PFSK-1 (cell line): ENCODE measurements at regions not wholly inside any gene's neighbourhood (a gene's known extent, or its start where the extent isn't known, plus 50 kb on each side); places are given as distances from the start of the nearest gene placed in this dataset.

Source experiments
- POLR2AphosphoS5 ChIP-seq: IDR thresholded peaks from 2 replicates; pipeline ENCODE4 v1.6.1; 2012; ENCODE audit warnings: low read depth, mild to moderate bottlenecking, control low read depth, low read length, moderate library complexity
- TAF1 ChIP-seq: IDR thresholded peaks from 2 replicates; pipeline ENCODE4 v1.6.1; 2012; ENCODE audit warnings: low read length, control low read depth, borderline replicate concordance; ENCODE audit not compliant: insufficient read depth
- TF ChIP-seq, protein P1 (sequence below), 2 experiments: IDR thresholded peaks; 2 replicates each; pipeline versions ENCODE4 v1.6.1 to v1.8.0; 2011 to 2012; ENCODE audit warnings: low read depth in 2 of 2, low read length in 2 of 2, control low read depth in 1 of 2, inconsistent platforms in 1 of 2, mild to moderate bottlenecking in 1 of 2, moderate library complexity in 1 of 2; ENCODE audit not compliant: insufficient read depth in 1 of 2

DNA sequence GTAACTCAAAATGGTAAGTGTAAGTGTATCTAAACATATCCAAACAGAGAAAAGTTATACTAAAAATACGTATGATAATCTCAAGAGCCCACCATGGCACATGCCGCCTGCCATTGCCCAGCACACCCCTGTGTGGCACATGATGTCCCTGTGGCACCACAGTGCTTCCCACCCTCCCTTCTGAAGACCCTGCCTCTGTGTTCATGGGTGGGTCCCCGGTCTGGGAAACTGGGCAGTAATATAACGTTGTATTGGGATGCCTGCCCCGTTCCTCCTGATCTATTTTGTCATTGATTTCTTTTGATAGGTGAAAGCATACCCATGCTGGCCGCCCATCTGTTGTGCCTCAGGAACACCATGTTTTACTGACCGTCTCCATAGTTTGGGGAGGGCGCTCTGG lies 296.8 kb upstream of the SHH start:
- TF ChIP-seq TAF1 (no peak), POLR2AphosphoS5 (no peak)
- TF ChIP-seq, protein P1, sequence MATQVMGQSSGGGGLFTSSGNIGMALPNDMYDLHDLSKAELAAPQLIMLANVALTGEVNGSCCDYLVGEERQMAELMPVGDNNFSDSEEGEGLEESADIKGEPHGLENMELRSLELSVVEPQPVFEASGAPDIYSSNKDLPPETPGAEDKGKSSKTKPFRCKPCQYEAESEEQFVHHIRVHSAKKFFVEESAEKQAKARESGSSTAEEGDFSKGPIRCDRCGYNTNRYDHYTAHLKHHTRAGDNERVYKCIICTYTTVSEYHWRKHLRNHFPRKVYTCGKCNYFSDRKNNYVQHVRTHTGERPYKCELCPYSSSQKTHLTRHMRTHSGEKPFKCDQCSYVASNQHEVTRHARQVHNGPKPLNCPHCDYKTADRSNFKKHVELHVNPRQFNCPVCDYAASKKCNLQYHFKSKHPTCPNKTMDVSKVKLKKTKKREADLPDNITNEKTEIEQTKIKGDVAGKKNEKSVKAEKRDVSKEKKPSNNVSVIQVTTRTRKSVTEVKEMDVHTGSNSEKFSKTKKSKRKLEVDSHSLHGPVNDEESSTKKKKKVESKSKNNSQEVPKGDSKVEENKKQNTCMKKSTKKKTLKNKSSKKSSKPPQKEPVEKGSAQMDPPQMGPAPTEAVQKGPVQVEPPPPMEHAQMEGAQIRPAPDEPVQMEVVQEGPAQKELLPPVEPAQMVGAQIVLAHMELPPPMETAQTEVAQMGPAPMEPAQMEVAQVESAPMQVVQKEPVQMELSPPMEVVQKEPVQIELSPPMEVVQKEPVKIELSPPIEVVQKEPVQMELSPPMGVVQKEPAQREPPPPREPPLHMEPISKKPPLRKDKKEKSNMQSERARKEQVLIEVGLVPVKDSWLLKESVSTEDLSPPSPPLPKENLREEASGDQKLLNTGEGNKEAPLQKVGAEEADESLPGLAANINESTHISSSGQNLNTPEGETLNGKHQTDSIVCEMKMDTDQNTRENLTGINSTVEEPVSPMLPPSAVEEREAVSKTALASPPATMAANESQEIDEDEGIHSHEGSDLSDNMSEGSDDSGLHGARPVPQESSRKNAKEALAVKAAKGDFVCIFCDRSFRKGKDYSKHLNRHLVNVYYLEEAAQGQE (IDR thresholded peaks at IDR 0.05; ENCODE audit: insufficient read depth in 1 of 2, low read depth in 2 of 2, low read length in 2 of 2): no peak
